ENCODE measurements at regions not wholly inside any gene's neighbourhood (a gene's known extent, or its start where the extent isn't known, plus 50 kb on each side); places are given as distances from the start of the nearest gene placed in this dataset.

DNA sequence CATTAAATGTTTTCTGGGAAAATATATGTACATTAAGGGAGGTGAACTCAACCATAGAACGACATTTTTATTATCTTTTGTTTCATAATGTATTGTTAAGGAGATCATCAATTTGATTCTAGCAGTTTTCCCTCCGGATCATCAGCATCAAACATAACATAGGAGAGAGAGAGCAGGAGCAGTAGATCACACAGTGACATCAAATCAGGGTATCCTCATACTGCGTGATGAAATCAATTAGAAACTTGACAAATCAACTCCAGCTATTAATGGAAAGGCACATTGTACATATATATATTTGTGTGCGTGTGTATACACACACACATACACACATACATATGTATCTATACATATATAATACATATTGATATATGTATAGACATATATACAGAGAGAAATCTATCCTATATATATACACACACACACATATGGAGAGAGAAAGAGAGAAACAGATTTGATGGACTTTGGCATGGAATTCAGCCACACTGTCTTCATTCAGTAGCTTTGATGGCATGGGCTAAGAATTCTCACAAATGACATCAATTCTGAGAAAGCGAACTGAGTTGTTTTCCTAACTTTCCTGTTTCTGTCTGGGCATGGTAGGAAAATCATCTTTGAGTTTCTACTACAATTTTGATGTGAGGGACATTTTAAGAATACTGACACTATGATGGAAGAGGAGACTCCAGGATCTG is 1302.8 kb upstream of the SEL1L start:
- H3K36me3 ChIP-seq = no peaks in the 10 kb centered on the region
- 92% methylated on average over 5 of the region's 5 CpGs for WGBS
- intact Hi-C loops (cut with DNase I) = no loop called here
- H3K4me3 ChIP-seq = no peak overlapping the region
- H3K27ac ChIP-seq = no peak overlapping the region
- no peak for TF ChIP-seq POLR2A (IDR thresholded peaks at IDR 0.05)
- TF ChIP-seq, protein P1, sequence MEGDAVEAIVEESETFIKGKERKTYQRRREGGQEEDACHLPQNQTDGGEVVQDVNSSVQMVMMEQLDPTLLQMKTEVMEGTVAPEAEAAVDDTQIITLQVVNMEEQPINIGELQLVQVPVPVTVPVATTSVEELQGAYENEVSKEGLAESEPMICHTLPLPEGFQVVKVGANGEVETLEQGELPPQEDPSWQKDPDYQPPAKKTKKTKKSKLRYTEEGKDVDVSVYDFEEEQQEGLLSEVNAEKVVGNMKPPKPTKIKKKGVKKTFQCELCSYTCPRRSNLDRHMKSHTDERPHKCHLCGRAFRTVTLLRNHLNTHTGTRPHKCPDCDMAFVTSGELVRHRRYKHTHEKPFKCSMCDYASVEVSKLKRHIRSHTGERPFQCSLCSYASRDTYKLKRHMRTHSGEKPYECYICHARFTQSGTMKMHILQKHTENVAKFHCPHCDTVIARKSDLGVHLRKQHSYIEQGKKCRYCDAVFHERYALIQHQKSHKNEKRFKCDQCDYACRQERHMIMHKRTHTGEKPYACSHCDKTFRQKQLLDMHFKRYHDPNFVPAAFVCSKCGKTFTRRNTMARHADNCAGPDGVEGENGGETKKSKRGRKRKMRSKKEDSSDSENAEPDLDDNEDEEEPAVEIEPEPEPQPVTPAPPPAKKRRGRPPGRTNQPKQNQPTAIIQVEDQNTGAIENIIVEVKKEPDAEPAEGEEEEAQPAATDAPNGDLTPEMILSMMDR (IDR thresholded peaks at IDR 0.05) = no peak
- no peak for TF ChIP-seq POLR2AphosphoS5 (IDR thresholded peaks at IDR 0.05)
- no peaks in the 10 kb centered on the region for H3K9me3 ChIP-seq
- no peak for DNase-seq (ENCODE audit: low spot score)
- H3K4me1 ChIP-seq (replicated peaks) = no peaks in the 10 kb centered on the region
- H3K27me3 ChIP-seq (replicated peaks; ENCODE audit: insufficient read depth) = no peaks in the 10 kb centered on the region

- DNase-seq (ENCODE audit: low spot score) = no peak
- WGBS = 80% methylated on average over 3 of the region's 3 CpGs
- no peak overlapping the region for H3K4me3 ChIP-seq
- H3K36me3 ChIP-seq = no peaks in the 10 kb centered on the region
- H3K4me1 ChIP-seq (replicated peaks) = no peaks in the 10 kb centered on the region
- no peak for TF ChIP-seq POLR2A (IDR thresholded peaks at IDR 0.05)
- TF ChIP-seq, protein P1 (IDR thresholded peaks at IDR 0.05) = no peak
- no peak for TF ChIP-seq POLR2AphosphoS5 (IDR thresholded peaks at IDR 0.05)
- intact Hi-C loops (cut with DNase I) = no loop called here
- no peaks in the 10 kb centered on the region for H3K9me3 ChIP-seq
- H3K27me3 ChIP-seq (replicated peaks; ENCODE audit: insufficient read depth) = no peaks in the 10 kb centered on the region
- H3K27ac ChIP-seq = no peak overlapping the region
These were observed 1304.0 kb upstream of the SEL1L start for GRCh38 chr14:82837611-82838140.

DNA sequence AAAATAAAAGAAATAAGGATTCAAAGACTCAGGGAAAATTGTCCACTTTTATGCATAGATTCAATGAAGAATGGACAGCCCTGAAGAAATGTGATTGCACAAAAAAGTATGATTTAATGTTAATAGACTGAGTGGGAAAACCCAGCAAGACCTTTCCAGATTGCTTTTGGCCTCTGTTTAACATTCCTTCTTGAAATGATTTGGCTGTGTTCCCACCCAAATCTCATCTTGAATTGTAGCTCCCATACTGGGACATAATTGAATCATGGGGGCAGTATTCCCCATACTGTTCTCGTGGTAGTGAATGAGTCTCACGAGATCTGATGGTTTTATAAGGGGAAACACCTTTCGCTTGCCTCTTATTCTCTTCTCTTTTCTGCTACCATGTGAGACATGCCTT is 1316.9 kb upstream of the SEL1L start:
- Histone ChIP-seq H3K4me1 (replicated peaks) (no peaks in the 10 kb centered on the region), H3K27ac (no peak overlapping the region), H3K36me3 (no peaks in the 10 kb centered on the region), H3K27me3 (replicated peaks; ENCODE audit: insufficient read depth) (no peaks in the 10 kb centered on the region), H3K4me3 (no peak overlapping the region), H3K9me3 (no peaks in the 10 kb centered on the region)
- TF ChIP-seq POLR2A (IDR thresholded peaks at IDR 0.05) (no peak), POLR2AphosphoS5 (IDR thresholded peaks at IDR 0.05) (no peak)
- TF ChIP-seq, protein P1 (IDR thresholded peaks at IDR 0.05) = no peak
- DNase-seq (ENCODE audit: low spot score) = no peak
- intact Hi-C loops (cut with DNase I) = no loop called here
- 86% methylated on average over 3 of the region's 3 CpGs for WGBS

- no peaks in the 10 kb centered on the region for H3K27me3 ChIP-seq (replicated peaks; ENCODE audit: insufficient read depth)
- no peaks in the 10 kb centered on the region for H3K36me3 ChIP-seq
- 96% methylated on average over 4 of the region's 4 CpGs for WGBS
- intact Hi-C loops (cut with DNase I) = no loop called here
- no peaks in the 10 kb centered on the region for H3K9me3 ChIP-seq
- H3K4me1 ChIP-seq (replicated peaks) = no peaks in the 10 kb centered on the region
- no peak for DNase-seq (ENCODE audit: low spot score)
- no peak overlapping the region for H3K4me3 ChIP-seq
- no peak overlapping the region for H3K27ac ChIP-seq
- TF ChIP-seq, protein P1 (IDR thresholded peaks at IDR 0.05) = no peak
- TF ChIP-seq POLR2A (IDR thresholded peaks at IDR 0.05) = no peak
- no peak for TF ChIP-seq POLR2AphosphoS5 (IDR thresholded peaks at IDR 0.05)
These were observed 1320.5 kb upstream of the SEL1L start for GRCh38 chr14:82854131-82854530.

DNA sequence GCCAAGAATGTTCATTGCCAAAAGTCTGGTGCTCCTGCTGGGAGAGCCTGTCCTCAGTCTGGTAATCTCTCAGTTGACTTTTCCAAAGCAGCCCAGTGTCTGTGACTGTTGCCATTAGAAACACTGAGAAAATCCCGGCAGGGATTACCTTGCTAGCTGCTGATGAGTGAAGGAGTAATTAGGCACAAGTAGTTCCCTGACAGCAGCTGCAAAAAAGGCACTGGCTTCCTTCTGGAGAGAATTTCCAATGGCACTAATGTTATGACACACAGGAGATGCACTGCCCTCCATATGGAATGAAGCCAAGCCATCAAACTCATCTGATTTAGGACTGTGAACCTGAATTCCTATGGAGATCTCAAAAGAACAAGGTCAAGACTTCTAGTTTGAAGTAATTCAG is 1321.2 kb upstream of the SEL1L start:
- no peaks in the 10 kb centered on the region for H3K27me3 ChIP-seq (replicated peaks; ENCODE audit: insufficient read depth)
- H3K4me1 ChIP-seq (replicated peaks) = no peaks in the 10 kb centered on the region
- no peaks in the 10 kb centered on the region for H3K36me3 ChIP-seq
- H3K9me3 ChIP-seq = no peaks in the 10 kb centered on the region
- 35% methylated on average over 1 of the region's 1 CpG for WGBS
- TF ChIP-seq POLR2A (IDR thresholded peaks at IDR 0.05) (no peak), POLR2AphosphoS5 (IDR thresholded peaks at IDR 0.05) (no peak)
- TF ChIP-seq, protein P1 (IDR thresholded peaks at IDR 0.05) = no peak
- intact Hi-C loops (cut with DNase I) = no loop called here
- no peak overlapping the region for H3K4me3 ChIP-seq
- H3K27ac ChIP-seq = no peak overlapping the region
- no peak for DNase-seq (ENCODE audit: low spot score)

Measured in prostate gland (tissue), 2 donors.